Ovary (tissue), 7 donors: ENCODE measurements at regions not wholly inside any gene's neighbourhood (a gene's known extent, or its start where the extent isn't known, plus 50 kb on each side); places are given as distances from the start of the nearest gene placed in this dataset.
"Not testable (repeated sequence)": the region's sequence is repeated elsewhere in the genome, so short reads cannot be mapped to it uniquely, and the experiment has no call there.

Experiments
- DNase-seq, 5 donors: peaks; one replicate each; pipeline ENCODE4 v3.0.0-alpha.2; 2019 to 2020
- H3K27ac ChIP-seq, 2 donors: fragments of 200-600 bp; one replicate each; pipeline versions ENCODE4 v1.5.1 to v1.8.0; 2019 to 2022
- H3K27me3 ChIP-seq: fragments of 200-600 bp; one replicate; pipeline ENCODE4 v1.8.0; 2022
- H3K36me3 ChIP-seq: fragments of 200-600 bp; sonication (generic); one replicate; pipeline ENCODE4 v1.5.1; 2019
- H3K4me1 ChIP-seq: one replicate; pipeline ENCODE4 v1.8.1; 2013; ENCODE audit warnings: mild to moderate bottlenecking, moderate library complexity; ENCODE audit not compliant: insufficient read depth
- H3K4me3 ChIP-seq: fragments of 200-600 bp; sonication (generic); one replicate; pipeline ENCODE4 v1.5.1; 2017
- H3K9me3 ChIP-seq, 2 donors: fragments of 200-600 bp in 1 of 2; sonication (generic) in 1 of 2; one replicate each; pipeline versions ENCODE4 v1.5.1 to v1.8.1; 2013 to 2019; ENCODE audit warnings: mild to moderate bottlenecking in 1 of 2, moderate library complexity in 1 of 2
- EP300 ChIP-seq: sonication (generic); formaldehyde crosslinking; IDR thresholded peaks from one replicate; pipeline ENCODE4 v1.6.1; 2017; ENCODE audit warnings: antibody characterized with exemption
- POLR2A ChIP-seq: fragments of 450-650 bp; IDR thresholded peaks from one replicate; pipeline ENCODE4 v1.6.1; 2017; ENCODE audit warnings: antibody characterized with exemption, mild to moderate bottlenecking, moderate library complexity
- WGBS, 3 donors: extraction: QIAGEN DNeasy Blood & Tissue Kit in 1 of 3; methylation state at CpG; one replicate each; pipeline versions ENCODE4 v1.1.5 to v1.1.7; 2013 to 2017; 5-methylcytosine and 5-hydroxymethylcytosine counted together
- intact Hi-C, 4 donors: fragments of 100-400 bp; cut with DNase I; formaldehyde crosslinking; loops; one replicate each; pipeline versions ENCODE4 v1.11.0 to v1.15.1; 2022 to 2023
- TF ChIP-seq, protein P1 (sequence below), 3 donors: fragments of 450-650 bp in 2 of 3; fragments of 200-600 bp in 1 of 3; IDR thresholded peaks; one replicate each; pipeline versions ENCODE4 v1.5.1 to v1.8.0; 2016 to 2022; ENCODE audit warnings: antibody characterized with exemption in 3 of 3, mild to moderate bottlenecking in 1 of 3
- donor health status: DM: no; HTN: no; CAD: no; lungs with moderate emphysema.
- donor health status: DM: no; HTN: no; CAD: no.
- donor health status: Bipolar disorder and iron deficiency.
- donor health status: DM: no; HTN: no; CAD: no.
- donor health status: DM: yes; HTN: yes; CAD: no.

DNA sequence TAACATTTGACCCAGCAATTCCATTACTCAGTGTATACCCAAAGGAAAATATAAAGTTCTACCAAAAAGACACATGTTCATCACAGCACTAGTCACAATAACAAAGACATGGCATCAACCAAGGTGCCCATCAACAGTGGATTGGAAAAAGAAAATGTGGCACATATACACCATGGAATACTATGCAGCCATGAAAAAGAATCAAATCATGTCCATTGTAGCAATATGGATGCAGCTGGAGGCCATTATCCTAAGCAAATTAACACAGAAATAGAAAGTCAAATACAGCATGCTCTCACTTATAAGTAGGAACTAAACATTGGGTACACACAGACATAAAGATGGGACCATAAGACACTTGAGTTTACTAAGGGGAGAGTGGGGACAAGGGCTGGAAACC is 441.9 kb upstream of the ID4 start:
- no peak overlapping the region for H3K27ac ChIP-seq
- intact Hi-C loops = no loop called here
- TF ChIP-seq POLR2A = no peak
- TF ChIP-seq EP300 = no peak
- TF ChIP-seq, protein P1, sequence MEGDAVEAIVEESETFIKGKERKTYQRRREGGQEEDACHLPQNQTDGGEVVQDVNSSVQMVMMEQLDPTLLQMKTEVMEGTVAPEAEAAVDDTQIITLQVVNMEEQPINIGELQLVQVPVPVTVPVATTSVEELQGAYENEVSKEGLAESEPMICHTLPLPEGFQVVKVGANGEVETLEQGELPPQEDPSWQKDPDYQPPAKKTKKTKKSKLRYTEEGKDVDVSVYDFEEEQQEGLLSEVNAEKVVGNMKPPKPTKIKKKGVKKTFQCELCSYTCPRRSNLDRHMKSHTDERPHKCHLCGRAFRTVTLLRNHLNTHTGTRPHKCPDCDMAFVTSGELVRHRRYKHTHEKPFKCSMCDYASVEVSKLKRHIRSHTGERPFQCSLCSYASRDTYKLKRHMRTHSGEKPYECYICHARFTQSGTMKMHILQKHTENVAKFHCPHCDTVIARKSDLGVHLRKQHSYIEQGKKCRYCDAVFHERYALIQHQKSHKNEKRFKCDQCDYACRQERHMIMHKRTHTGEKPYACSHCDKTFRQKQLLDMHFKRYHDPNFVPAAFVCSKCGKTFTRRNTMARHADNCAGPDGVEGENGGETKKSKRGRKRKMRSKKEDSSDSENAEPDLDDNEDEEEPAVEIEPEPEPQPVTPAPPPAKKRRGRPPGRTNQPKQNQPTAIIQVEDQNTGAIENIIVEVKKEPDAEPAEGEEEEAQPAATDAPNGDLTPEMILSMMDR (IDR thresholded peaks at IDR 0.05) = no peak

DNA sequence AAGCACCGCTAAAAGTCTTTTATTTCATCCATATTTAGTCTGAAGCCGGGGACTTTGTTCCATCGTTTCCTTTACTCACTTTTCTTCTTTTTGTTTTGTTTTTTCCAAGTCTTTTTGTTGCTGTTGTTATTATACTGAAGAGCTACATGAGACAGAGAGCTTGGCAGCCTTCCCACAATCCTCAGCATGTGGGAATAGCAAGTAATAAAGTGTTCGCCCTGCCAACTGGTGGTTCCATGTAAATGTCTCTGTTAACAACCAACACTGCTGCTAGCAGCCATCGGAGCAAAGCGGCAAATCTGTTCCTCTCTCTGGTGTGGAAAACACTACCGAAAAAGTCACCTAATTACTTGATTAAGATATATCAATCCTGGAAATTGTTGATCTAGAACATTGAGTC is 437.8 kb upstream of the ID4 start:
- Histone ChIP-seq H3K27ac (no peak overlapping the region), H3K9me3 (no peaks in the 10 kb centered on the region), H3K36me3 (no peaks in the 10 kb centered on the region), H3K27me3 (no peaks in the 10 kb centered on the region), H3K4me3 (no peak overlapping the region), H3K4me1 (no peaks in the 10 kb centered on the region)
- peak in 3 of 5 donors; percentile 14 to 24 (median 23) for DNase-seq
- intact Hi-C loops = no loop called here
- WGBS, 3 donors = 53 to 62% (median 58%) methylated on average over 7 of the region's 7 CpGs
- no peak for TF ChIP-seq POLR2A
- TF ChIP-seq, protein P1 (IDR thresholded peaks at IDR 0.05) = no peak
- TF ChIP-seq EP300 = no peak

More for the DNA sequence above, 441.9 kb upstream of the ID4 start:
- H3K27me3 ChIP-seq = no peaks in the 10 kb centered on the region
- no peak overlapping the region for H3K4me3 ChIP-seq
- no peaks in the 10 kb centered on the region for H3K36me3 ChIP-seq
- H3K9me3 ChIP-seq = no peaks in the 10 kb centered on the region
- DNase-seq = no peak
- H3K4me1 ChIP-seq = no peaks in the 10 kb centered on the region

DNA sequence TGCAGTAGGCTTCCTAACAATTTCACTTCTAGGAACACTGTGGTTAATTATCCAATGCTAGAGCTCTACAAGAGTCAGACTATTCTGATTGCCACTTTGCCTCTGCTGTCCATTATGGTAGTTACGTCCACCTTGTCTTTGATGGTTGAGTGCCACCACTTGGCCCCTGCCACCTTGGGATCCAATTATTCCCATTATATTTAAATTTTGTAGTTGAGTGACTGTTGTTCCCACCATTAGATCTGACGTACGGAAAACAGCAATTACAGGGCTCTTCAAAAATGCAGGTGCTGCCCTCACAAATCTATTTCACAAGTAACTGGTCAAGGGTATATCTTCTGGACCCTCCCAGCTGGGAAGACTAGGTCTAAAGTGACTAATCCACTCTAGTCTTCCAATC is 432.3 kb upstream of the ID4 start:
- not testable (repeated sequence) for H3K36me3 ChIP-seq
- 76 to 81% (median 77%) methylated on average over 3 of the region's 3 CpGs for WGBS, 3 donors

DNA sequence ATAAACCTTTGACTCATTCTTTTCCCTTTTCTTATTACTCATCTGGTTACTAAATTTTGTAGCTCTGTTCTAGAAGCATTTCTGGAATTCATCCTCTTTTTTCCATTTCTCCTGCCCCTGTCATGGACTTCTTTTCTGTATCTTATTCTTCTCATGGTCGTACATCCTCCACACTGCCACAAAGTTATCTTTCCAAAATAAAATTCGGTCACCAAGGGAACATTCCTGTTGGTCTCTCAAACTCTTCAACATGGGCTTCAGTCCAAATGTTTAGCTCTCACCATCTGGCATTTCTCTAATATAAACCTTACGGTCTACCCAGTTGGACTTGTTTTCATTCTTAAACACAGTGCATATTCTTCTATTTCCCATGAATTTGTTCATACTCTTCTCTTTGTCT is 428.8 kb upstream of the ID4 start:
- no peak overlapping the region for H3K27ac ChIP-seq
- peaks cover 0 to 4% of the 10 kb centered on the region in 2 donors for H3K9me3 ChIP-seq
- no peaks in the 10 kb centered on the region for H3K4me1 ChIP-seq
- DNase-seq = no peak
- intact Hi-C loops = no loop called here
- 10 to 41% (median 13%) methylated on average over 3 of the region's 3 CpGs for WGBS, 3 donors
- H3K36me3 ChIP-seq = no peaks in the 10 kb centered on the region
- TF ChIP-seq, protein P1 (IDR thresholded peaks at IDR 0.05) = no peak
- TF ChIP-seq EP300 = no peak
- TF ChIP-seq POLR2A = no peak
- no peak overlapping the region for H3K4me3 ChIP-seq
- H3K27me3 ChIP-seq = no peaks in the 10 kb centered on the region

More for the DNA sequence above, 432.3 kb upstream of the ID4 start:
- DNase-seq, H3K27ac ChIP-seq, intact Hi-C loops, H3K4me3 ChIP-seq, H3K27me3 ChIP-seq, H3K9me3 ChIP-seq, H3K4me1 ChIP-seq: not testable (repeated sequence)

DNA sequence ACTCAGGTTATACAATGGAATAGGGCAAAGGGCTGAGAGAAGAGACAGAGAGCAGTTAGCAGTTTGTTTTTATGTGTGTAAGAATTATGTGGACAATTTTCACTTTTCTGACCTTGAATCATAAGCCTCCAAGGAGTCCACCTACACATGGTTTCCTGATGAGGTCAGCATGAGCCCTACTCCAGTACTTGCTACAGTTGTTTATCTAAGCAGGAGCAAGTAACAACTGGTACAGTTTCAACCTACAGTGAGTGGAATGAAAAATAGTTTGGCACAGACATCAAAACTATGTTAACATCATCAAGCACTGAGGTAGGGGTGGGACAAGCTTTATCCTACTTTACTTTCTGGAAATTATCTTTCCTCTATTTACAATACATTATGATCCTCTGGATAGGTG is 426.7 kb upstream of the ID4 start:
- intact Hi-C loops = no loop called here
- no peak for DNase-seq
- H3K36me3 ChIP-seq = no peaks in the 10 kb centered on the region
- H3K4me1 ChIP-seq = no peaks in the 10 kb centered on the region
- no peak overlapping the region for H3K27ac ChIP-seq
- H3K27me3 ChIP-seq = no peaks in the 10 kb centered on the region
- TF ChIP-seq, protein P1 (IDR thresholded peaks at IDR 0.05) = no peak
- TF ChIP-seq POLR2A (no peak), EP300 (no peak)
- peaks cover 0 to 4% of the 10 kb centered on the region in 2 donors for H3K9me3 ChIP-seq
- H3K4me3 ChIP-seq = no peak overlapping the region
